Activated naive CD8-positive, alpha-beta T cell treated with anti-CD3 and anti-CD28 coated beads, Interleukin-2, amount 50 U/mL, for 24 hours (primary cell): ENCODE measurements at regions not wholly inside any gene's neighbourhood (a gene's known extent, or its start where the extent isn't known, plus 50 kb on each side); places are given as distances from the start of the nearest gene placed in this dataset.
"Not testable (repeated sequence)": the region's sequence is repeated elsewhere in the genome, so short reads cannot be mapped to it uniquely, and the experiment has no call there.

ENCODE experiments used
- ATAC-seq: fragments of 150-1000 bp; cut with Tn5 transposase; one replicate; pipeline ENCODE4 v1.10.0; 2021
- DNase-seq: peaks from one replicate; pipeline ENCODE4 v3.0.0; 2021
- H3K27ac Mint-ChIP-seq: one replicate; pipeline ENCODE4 v1.8.0; 2021; ENCODE audit warnings: mild to moderate bottlenecking, mixed read lengths
- H3K27me3 Mint-ChIP-seq: one replicate; pipeline ENCODE4 v1.8.0; 2021; ENCODE audit warnings: mixed read lengths
- H3K36me3 Mint-ChIP-seq: one replicate; pipeline ENCODE4 v1.8.0; 2021; ENCODE audit warnings: low read depth, mixed read lengths
- H3K4me1 Mint-ChIP-seq: one replicate; pipeline ENCODE4 v1.8.0; 2021; ENCODE audit warnings: mixed read lengths
- H3K4me3 Mint-ChIP-seq: one replicate; pipeline ENCODE4 v1.8.0; 2021; ENCODE audit warnings: mild to moderate bottlenecking, moderate library complexity, mixed read lengths
- H3K9me3 Mint-ChIP-seq: one replicate; pipeline ENCODE4 v1.8.0; 2021; ENCODE audit warnings: mixed read lengths

DNA sequence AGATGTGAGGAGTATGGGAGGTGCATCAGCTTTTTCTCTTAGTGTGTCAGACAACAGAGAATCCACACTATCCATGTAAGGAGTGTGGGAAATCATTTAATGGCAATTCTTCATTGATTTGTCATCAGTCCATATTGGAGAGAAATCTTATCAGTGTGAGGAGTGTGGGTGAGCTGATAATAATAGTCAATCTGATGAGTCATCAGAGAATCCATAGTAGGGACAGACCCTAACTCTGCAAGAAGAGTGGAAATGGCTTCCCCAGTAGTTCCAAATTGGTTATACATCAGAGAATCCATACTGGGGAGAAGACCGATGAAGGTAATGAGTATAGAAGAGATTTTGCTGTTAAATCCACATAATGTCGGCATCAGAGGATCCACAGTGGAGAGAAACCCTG lies 150.5 kb upstream of the THUMPD2 start:
- Mint-ChIP-seq H3K36me3 (peaks cover 29% of the 10 kb centered on the region), H3K4me3 (no peak overlapping the region), H3K9me3 (no peaks in the 10 kb centered on the region), H3K27me3 (peaks cover 6% of the 10 kb centered on the region), H3K27ac (peak overlapping the region; percentile 51), H3K4me1 (peaks cover 42% of the 10 kb centered on the region)
- DNase-seq (no peak), ATAC-seq (no peak)

- H3K4me1 Mint-ChIP-seq = peaks cover 53% of the 10 kb centered on the region
- H3K27ac Mint-ChIP-seq = peak overlapping the region; percentile 84
- peaks cover 11% of the 10 kb centered on the region for H3K36me3 Mint-ChIP-seq
- H3K27me3 Mint-ChIP-seq = peaks cover 6% of the 10 kb centered on the region
- no peak overlapping the region for H3K4me3 Mint-ChIP-seq
- DNase-seq = no peak
- H3K9me3 Mint-ChIP-seq = no peaks in the 10 kb centered on the region
- peak; percentile 73 for ATAC-seq
Measured at GRCh38 chr2:39925312-39925711, 146.3 kb upstream of the THUMPD2 start.

DNA sequence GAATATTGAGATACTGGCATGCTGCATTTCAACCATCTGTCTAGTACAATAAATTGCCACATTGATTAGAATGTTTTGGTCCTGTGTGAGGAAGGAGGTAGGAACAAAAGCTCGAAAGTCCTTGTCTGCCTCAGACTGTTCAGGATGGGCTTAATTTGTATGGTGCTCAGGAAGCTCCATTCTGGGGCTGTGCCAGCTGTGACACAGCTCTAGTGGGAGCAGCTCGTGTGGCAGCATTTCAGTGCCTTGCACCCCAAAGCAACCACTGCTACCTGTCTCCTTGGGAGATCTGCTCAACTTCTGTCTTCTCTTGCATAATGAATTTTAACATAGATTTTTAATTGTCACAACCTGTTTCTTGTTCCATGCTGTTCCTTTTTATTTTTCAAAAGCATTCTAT lies 144.4 kb upstream of the THUMPD2 start:
- Mint-ChIP-seq H3K27me3 (peaks cover 6% of the 10 kb centered on the region), H3K9me3 (no peaks in the 10 kb centered on the region), H3K27ac (peak overlapping the region; percentile 57), H3K36me3 (peaks cover 8% of the 10 kb centered on the region), H3K4me1 (peaks cover 56% of the 10 kb centered on the region), H3K4me3 (no peak overlapping the region)
- DNase-seq (no peak), ATAC-seq (no peak)

DNA sequence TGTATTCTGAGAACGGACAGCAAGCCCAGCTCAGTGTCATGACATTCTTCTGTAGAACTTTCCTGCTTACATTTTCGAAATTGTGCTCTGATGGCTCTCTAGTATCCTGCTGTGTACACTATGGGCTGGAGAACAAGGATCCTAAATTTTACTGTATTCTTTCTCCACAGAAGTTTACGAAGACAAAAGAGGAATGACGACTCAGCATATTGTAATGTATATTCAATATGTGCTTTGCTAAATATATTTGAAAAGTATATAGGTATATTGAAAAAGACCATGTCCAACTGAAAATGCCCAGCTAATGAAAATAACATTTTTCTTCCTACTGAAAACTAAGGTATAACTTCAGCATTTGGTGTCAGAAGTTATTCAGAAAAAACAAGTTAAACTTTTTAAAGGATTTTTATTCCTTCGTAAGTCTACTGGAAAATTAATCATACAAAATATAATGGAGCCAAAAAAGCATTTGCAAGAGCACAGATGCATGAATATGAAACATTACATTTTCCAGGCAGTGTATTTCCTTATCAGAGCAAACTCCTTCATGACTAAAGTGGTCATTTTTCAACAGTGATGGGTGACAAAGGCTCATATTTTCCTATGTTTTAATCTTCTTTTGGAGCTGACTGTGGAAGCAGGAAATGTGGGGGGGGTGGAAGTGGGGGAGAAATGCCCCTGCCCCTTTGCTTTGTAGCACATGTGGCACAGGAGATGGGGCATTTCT lies 143.8 kb upstream of the THUMPD2 start:
- Mint-ChIP-seq H3K27me3 (peaks cover 4% of the 10 kb centered on the region), H3K27ac (peak overlapping the region; percentile 57), H3K9me3 (no peaks in the 10 kb centered on the region), H3K36me3 (peaks cover 8% of the 10 kb centered on the region), H3K4me1 (peaks cover 59% of the 10 kb centered on the region), H3K4me3 (no peak overlapping the region)
- ATAC-seq (no peak), DNase-seq (no peak)

GRCh38 chr2:39920307-39920801 lies 141.3 kb upstream of the THUMPD2 start:
- ATAC-seq = peak; percentile 8
- H3K27ac Mint-ChIP-seq = peak overlapping the region; percentile 49
- no peak for DNase-seq
- no peaks in the 10 kb centered on the region for H3K36me3 Mint-ChIP-seq
- H3K4me1 Mint-ChIP-seq = peaks cover 55% of the 10 kb centered on the region
- no peaks in the 10 kb centered on the region for H3K27me3 Mint-ChIP-seq
- no peaks in the 10 kb centered on the region for H3K9me3 Mint-ChIP-seq
- peak overlapping the region; percentile 52 for H3K4me3 Mint-ChIP-seq

- ATAC-seq (peak; percentile 56), DNase-seq (no peak)
- H3K4me1 Mint-ChIP-seq = peaks cover 51% of the 10 kb centered on the region
- no peaks in the 10 kb centered on the region for H3K27me3 Mint-ChIP-seq
- H3K9me3 Mint-ChIP-seq = no peaks in the 10 kb centered on the region
- no peaks in the 10 kb centered on the region for H3K36me3 Mint-ChIP-seq
- peak overlapping the region; percentile 52 for H3K4me3 Mint-ChIP-seq
- H3K27ac Mint-ChIP-seq = peak overlapping the region; percentile 28
Measured at GRCh38 chr2:39919511-39920306, 140.7 kb upstream of the THUMPD2 start.

DNA sequence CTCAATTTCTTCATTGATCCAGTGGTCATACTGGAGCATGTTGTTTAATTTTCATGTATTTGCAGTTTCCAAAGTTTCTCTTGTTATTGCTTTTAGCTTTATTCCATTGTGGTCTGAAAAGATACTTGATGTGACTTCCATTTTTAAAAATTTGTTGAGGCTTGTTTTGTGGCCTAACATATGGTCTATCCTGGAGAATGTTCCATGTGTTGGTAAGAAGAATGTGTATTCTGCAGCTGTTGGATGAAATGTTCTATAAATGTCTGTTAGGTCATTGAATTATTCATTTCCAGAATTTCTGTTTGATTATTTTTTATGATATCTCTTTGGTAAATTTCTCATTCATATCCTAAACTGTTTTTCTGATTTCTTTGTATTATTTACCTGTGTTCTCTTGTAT lies 139.8 kb upstream of the THUMPD2 start:
- Mint-ChIP-seq H3K27me3 (no peaks in the 10 kb centered on the region), H3K27ac (peak overlapping the region; percentile 28), H3K9me3 (no peaks in the 10 kb centered on the region), H3K4me1 (peaks cover 52% of the 10 kb centered on the region), H3K36me3 (no peaks in the 10 kb centered on the region), H3K4me3 (peak overlapping the region; percentile 52)
- no peak for ATAC-seq
- DNase-seq = no peak

DNA sequence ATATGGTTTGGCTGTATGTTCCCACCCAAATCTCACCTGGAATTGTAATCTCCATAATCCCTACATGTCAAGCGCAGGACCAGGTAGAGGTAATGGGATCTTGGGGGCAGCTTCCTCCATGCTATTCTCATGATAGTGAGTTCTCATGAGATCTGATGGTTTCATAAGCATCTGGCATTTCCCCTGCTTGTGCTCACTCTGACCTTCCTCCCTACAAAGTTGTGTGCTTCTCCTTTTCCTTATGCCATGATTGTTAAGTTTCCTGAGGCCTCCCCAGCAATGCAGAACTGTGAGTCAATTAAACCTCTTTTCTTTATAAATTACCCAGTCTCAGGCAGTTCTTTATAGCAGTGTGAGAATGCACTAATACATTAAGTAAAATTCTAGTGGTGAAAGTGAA lies 138.3 kb upstream of the THUMPD2 start:
- ATAC-seq, DNase-seq, H3K9me3 Mint-ChIP-seq, H3K36me3 Mint-ChIP-seq, H3K4me3 Mint-ChIP-seq, H3K27me3 Mint-ChIP-seq: not testable (repeated sequence)
- H3K4me1 Mint-ChIP-seq = peaks cover 43% of the 10 kb centered on the region
- H3K27ac Mint-ChIP-seq = peak overlapping the region; percentile 10

DNA sequence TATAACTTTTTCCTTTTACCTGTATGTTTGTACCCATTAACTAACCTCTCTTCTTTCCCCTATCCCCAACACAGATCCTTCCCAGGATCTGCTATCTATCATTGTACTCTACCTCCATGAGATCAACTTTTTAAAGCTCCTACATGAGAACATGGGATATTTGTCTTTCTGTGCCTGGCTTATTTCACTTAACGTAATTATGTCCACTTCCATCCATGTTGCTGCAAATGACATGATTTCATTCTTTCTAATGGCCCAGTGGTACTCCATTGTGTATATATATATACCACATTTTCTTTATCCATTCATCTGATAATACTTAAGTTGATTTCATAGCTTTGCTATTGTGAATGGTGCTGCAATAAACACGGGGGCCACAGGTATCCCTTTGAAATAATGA lies 135.9 kb upstream of the THUMPD2 start:
- Mint-ChIP-seq H3K27ac (no peak overlapping the region), H3K4me3 (no peak overlapping the region), H3K36me3 (no peaks in the 10 kb centered on the region), H3K4me1 (peaks cover 29% of the 10 kb centered on the region), H3K27me3 (no peaks in the 10 kb centered on the region), H3K9me3 (no peaks in the 10 kb centered on the region)
- DNase-seq = no peak
- ATAC-seq = no peak

DNA sequence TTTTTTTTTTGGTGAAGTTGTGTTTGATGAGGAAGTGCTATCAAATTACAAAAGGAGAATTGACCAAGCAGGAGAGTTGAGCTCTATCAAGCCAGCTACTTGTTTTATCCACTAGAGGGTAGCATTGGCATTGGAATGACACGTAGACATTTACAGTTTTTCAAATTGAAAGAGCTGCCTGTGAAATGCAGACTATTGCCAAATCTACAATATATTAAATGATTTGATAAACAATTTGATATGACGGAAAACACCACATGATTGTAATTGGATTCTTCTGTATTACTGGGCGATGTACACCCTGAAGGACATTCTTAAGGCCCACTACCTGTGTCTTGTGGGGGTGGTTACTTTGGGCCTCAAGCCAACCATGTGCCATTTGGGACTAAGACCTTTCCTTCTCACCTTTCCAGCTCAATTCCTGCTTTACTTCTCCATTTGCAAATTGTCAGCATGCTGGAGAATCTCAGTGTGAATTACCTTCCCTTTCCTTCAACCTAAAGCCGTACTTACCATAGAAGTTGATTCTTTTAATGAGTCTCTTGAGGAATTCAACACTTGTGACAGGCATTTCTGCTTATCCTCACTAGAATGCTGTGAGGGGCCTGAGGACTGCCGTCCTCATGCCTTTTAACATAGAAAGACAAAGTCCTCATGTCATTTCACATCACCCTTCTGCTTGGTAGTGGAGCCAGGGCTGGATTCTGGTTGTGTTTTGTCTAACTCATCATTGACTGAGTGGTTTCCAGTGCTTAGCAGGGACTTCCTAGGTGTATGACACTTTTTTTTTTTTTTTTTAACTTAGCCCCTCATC lies 134.8 kb upstream of the THUMPD2 start:
- no peak for DNase-seq
- H3K36me3 Mint-ChIP-seq = no peaks in the 10 kb centered on the region
- H3K9me3 Mint-ChIP-seq = no peaks in the 10 kb centered on the region
- peaks cover 20% of the 10 kb centered on the region for H3K4me1 Mint-ChIP-seq
- peak; percentile 61 for ATAC-seq
- peak overlapping the region; percentile 69 for H3K27ac Mint-ChIP-seq
- no peak overlapping the region for H3K4me3 Mint-ChIP-seq
- H3K27me3 Mint-ChIP-seq = peaks cover 2% of the 10 kb centered on the region

GRCh38 chr2:39902103-39902502 lies 123.0 kb upstream of the THUMPD2 start:
- no peaks in the 10 kb centered on the region for H3K36me3 Mint-ChIP-seq
- no peak overlapping the region for H3K27ac Mint-ChIP-seq
- DNase-seq (no peak), ATAC-seq (peak; percentile 90)
- peaks cover 3% of the 10 kb centered on the region for H3K4me1 Mint-ChIP-seq
- no peaks in the 10 kb centered on the region for H3K9me3 Mint-ChIP-seq
- no peak overlapping the region for H3K4me3 Mint-ChIP-seq
- H3K27me3 Mint-ChIP-seq = peaks cover 6% of the 10 kb centered on the region

DNA sequence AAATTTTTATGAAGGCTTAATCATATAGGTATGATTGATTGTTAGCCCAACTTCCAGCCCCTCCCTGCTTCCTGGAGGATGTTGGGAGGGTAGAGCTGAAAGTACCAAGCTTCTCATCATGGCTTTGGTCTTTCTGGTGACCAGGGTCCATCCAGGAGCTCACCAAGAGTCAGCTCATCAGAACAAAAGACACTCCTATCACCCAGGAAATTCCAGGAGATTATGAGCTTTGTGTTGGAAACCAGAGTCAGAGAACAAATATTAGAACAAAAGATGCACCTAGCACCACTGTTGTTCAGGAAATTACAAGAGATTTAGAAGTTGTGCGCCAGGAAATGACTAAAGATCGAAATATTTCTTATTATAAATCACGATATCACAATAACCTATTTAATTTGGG lies 119.9 kb upstream of the THUMPD2 start:
- H3K9me3 Mint-ChIP-seq = peaks cover 4% of the 10 kb centered on the region
- H3K4me3 Mint-ChIP-seq = no peak overlapping the region
- ATAC-seq (no peak), DNase-seq (no peak)
- no peaks in the 10 kb centered on the region for H3K36me3 Mint-ChIP-seq
- H3K27ac Mint-ChIP-seq = no peak overlapping the region
- peaks cover 9% of the 10 kb centered on the region for H3K27me3 Mint-ChIP-seq
- H3K4me1 Mint-ChIP-seq = peaks cover 3% of the 10 kb centered on the region

GRCh38 chr2:39897273-39897672 lies 118.2 kb upstream of the THUMPD2 start:
- H3K9me3 Mint-ChIP-seq = peaks cover 4% of the 10 kb centered on the region
- peaks cover 9% of the 10 kb centered on the region for H3K27me3 Mint-ChIP-seq
- DNase-seq = no peak
- H3K36me3 Mint-ChIP-seq = no peaks in the 10 kb centered on the region
- peaks cover 3% of the 10 kb centered on the region for H3K4me1 Mint-ChIP-seq
- no peak overlapping the region for H3K27ac Mint-ChIP-seq
- H3K4me3 Mint-ChIP-seq = no peak overlapping the region
- ATAC-seq = no peak

- Mint-ChIP-seq H3K4me3 (no peak overlapping the region), H3K4me1 (no peaks in the 10 kb centered on the region), H3K27me3 (peaks cover 7% of the 10 kb centered on the region), H3K9me3 (peaks cover 4% of the 10 kb centered on the region), H3K36me3 (no peaks in the 10 kb centered on the region), H3K27ac (no peak overlapping the region)
- DNase-seq (no peak), ATAC-seq (no peak)
Measured at GRCh38 chr2:39894082-39894481, 115.0 kb upstream of the THUMPD2 start.
